ENCODE measurements at regions not wholly inside any gene's neighbourhood (a gene's known extent, or its start where the extent isn't known, plus 50 kb on each side); places are given as distances from the start of the nearest gene placed in this dataset.
A peak's percentile ranks its signal among the peaks of the same experiment; 100 is the strongest.

GRCh38 chr4:14857475-14857874 lies 144.8 kb upstream of the CPEB2 start:
- no peak for DNase-seq

DNA sequence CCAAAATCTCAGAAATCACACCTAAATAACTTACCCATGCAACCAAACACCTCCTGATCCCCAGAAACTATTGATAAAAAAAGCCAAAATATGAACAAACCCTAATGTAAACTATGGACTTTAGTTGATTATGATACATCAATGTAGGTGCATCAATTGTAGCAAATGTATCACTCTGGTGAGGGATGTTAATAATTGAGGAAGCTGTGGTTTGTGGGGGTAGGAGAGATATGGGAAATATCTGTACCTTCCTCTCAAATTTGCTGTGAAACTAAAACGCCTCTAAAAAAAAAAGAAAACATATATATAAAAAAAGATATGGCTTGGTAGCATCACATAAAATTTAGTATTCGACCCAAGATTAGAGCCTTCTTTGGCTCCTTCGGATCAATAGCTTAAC lies 144.3 kb upstream of the CPEB2 start:
- DNase-seq: no peak

GRCh38 chr4:14862891-14863290 lies 139.4 kb upstream of the CPEB2 start:
- peak; percentile 11 for DNase-seq

DNA sequence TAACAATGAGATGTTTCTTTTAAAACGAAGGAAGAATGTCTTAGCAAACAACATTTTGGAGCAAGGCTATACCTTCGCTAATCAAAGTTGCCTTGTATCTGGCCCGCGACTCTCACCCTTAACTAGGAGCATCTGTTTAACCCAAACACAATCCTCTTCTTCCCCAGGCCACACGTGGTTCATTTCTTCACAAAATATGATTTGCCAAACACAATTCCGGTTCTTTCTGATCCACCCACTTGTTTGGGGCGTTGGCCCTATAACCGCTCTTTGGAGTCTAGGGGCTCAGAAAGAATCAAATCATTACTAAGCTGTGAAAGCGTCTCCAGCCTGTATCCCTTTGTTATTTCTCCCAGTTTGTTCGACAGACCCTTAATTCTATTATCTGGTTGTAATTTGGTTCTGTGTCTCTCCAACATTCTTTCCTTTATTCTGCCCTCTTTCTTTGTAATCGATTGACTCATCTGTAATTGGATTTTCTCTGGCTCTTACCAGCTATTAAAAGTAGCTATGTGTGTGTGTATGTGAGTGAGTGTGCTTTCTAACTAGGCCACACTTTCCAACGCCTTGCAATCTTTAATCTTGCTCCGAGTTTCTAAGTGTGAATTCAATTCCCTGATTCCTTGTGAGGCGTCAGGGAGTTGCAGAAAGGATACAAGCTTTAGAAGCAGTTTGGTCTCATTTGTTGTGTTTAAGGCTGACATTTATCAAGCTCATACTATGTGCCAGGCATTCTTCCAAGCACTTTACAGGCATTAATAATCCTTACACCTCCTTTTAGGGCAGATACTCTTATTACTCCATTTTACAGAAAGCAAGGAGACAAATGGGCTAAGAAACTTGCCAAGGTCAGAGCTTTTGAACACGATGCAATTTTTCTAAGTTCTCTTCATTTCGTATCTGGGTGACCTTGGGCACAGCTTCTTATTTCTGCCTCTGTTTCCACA lies 138.6 kb upstream of the CPEB2 start:
- no peak for DNase-seq

GRCh38 chr4:14864365-14865030 lies 137.8 kb upstream of the CPEB2 start:
- DNase-seq: no peak

DNA sequence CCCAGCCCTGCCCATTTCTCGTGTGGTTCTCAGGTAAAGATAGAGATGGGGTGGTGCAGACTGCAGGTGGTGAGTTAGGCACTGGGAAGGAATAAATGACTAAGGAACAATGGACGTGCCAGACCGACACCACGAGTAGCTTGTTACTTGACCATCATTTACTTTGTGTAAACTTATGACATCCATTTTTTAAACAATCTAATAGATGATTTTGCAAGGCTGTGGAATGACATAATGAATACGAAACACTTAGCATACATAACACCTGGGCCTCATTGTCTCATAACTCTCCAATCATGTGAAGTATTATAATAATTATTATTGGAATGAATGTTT lies 137.3 kb upstream of the CPEB2 start:
- no peak for DNase-seq

DNA sequence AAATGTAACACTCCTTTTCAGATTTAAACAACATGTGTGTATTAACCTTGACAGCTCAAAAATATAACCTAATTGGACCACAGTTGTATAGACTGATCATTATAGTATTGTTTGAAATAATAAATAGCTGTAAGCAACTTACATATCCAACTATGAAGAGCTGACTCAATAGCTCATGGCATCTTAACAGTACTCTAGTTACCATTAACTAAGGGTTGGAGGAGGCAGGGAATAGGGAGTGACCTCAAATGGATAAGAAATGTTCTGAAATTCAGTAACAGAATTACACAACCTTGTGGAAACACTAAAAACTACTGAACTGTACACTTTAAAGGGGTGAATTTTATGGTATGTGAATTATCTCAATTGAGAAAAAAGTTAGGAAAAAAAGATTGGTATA lies 136.5 kb upstream of the CPEB2 start:
- no peak for DNase-seq

DNA sequence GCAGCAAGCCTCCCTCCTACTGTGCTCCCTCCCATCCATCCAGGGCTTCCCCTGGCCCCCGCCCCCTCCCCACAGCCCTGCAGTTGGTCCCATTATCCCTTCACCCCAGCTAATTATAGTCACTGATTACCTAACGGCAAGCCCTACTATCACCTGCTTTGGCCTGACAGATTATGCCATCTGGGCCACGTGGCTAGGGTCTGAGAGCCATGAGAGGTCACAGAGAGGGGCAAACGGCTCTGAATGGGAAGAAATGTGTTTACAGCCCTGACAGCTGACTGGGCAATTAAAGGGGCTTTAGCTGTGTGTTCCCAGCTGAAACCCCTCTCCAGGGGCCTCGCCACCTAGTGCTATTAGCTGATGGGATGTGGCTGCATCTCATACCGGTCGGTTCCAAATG lies 134.4 kb upstream of the CPEB2 start:
- DNase-seq: no peak

DNA sequence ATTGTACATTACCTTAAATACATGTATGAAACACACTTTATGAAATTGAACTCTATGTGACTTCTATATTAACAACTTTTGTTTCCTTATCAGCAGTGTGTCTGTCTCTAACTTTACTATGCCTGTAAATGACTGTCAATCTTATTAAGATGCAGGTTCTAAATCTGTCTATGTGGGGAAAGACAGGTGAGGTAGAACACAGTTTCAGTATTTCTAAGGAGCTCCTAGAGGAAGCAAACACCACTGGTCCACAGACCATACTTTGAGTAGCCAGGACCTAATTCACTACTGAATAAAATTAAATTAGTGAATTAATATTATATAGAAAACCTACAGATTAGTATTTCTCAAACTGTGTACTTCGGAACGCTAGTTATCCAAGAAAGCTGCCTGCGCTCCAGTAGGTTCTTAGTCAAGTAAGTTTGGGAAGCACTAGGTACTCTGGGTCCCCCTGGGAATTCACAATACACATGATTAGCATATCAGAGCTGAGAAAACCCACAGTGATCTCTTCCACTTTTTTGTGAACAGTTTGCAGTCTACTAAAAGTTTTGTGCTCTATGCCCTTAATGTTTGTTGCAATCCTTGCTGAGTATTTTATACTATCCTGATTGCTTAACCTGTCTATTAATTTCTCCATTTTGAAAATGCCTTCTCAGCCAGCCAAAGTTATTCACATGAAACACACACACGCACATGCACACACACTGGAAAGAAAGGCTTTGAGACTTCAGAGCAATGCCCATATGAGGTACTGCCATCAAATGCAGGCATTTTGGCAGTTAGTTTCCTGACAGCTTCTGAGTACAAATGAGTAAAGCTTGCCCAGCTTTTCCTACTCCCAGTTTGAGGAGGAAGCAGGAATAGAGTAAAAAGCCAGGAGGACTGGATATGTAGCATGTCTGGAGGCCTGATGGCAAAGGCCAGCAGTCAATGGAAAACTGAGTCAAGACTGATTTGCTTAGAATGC lies 133.6 kb upstream of the CPEB2 start:
- no peak for DNase-seq

GRCh38 chr4:14871676-14872430 lies 130.4 kb upstream of the CPEB2 start:
- no peak for DNase-seq

DNA sequence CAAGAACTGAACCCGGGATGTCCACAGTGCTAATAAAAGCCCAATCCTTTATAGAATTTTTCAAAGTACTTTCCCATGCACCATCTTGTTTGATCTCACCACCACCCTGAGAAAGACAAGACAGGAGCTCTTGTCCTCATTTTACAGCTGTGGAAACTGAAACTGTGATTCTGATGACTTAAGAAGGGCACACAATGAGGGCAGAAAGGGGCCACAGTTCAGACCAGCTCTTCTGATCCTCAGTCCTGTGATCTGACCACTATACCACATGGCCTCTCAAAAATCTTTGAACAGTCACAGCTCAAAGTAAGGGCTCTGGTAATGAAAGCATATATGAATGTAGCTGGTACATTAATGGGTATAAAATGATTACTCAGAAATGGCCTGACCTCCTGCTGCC lies 127.3 kb upstream of the CPEB2 start:
- no peak for DNase-seq

DNA sequence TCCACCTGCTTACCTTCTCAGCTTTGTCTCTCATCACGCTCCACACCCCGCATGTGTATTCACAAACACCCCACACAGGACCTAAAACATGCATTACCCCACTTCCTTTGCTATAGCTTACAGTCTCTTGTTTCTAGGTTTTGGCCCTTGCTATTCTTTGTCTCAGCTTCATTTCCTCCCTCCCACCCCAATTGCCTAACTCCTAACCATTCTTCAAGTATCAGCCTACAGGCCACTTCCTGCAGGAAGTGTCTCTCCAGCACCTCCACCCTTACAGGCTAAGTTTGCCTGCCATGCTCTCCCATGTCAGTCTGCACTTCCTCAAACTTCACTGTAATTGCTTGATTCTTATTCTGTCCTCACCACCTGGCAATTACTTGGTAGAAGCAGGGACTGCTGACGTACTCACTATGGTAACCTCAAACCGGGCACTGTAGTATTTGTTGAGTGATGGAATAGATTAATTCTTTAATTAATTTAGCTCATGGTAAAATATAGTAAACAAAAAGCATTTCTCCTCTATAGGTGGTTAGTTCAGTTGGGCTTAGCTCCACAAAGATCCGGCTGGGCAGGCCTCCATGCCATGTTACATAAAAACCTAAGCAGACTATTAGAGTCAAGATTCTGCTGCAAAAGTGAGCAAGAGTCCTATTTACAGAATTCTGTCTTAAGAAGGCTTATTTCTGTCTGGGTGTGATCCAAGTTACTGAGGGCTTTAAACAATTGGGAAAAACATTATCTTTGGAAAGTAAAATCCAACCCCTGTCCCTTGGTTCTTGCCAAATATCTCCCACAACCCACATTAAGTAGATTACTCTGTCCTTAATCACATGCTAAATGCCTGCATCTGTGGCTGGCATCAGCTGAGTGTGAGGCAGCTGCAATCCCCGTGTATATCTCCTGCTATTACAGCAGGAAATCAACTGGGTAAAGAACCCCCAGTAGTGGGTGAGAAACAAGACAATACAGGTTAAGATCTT lies 124.7 kb upstream of the CPEB2 start:
- no peak for DNase-seq

DNA sequence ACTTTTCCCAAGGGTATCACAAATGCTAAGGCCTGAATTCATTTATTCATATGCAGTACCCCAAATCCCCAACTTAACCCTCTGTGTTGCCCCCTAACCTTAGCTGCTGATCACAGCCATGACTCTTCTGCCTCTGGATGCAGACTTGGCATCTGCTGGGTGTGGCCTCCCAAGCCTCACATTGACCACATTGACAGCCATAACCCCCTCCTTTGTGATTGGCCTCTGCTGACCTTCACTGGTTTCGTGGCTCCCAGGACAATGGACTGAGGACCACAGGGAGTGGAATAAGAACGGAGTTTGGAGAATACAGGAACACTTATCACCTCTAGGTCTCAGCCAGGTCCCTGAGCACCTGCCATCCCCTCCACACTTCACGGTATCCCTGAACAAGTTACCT lies 123.6 kb upstream of the CPEB2 start:
- DNase-seq: no peak

GRCh38 chr4:14879683-14880082 lies 122.6 kb upstream of the CPEB2 start:
- no peak for DNase-seq

GRCh38 chr4:14880805-14881204 lies 121.5 kb upstream of the CPEB2 start:
- no peak for DNase-seq

DNA sequence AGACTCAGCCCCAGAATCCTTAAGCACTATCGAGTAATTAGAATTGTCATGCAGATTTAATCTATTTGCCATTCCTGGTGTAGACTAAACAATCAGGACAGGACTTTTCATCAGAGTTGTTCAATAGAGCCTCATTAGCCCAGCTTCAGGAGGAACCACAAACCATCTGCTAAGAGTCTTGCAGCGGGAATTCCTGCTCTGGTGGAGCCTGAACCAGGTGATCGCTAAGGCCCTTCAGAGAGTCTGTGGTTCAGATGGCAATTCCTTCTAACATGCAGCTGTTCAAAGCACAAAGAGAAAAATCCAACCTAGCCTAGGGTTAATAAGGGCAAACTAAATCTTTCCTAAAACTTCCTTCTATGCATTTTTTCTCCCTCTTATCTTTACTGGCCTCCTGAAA lies 119.1 kb upstream of the CPEB2 start:
- no peak for DNase-seq

DNA sequence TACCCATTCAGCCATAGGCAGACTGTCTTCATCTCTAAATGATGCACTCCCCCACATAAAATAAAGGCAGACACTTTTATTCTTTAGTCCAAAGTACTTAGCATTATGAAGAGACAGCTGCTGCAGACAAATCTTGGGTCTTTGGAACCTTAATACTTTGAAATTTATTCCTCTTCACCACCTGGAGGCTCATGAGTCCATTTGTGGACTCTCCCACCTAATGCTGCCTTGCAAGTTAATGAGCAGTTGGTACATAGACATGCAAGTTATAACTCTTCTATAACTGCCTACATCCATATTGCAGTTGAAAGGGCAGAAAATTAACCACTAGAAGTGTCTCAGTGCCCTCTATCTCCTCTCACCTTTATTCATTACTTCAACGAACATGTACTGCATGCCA lies 118.6 kb upstream of the CPEB2 start:
- no peak for DNase-seq

- DNase-seq: no peak
Observed at GRCh38 chr4:14887842-14888433, 114.3 kb upstream of the CPEB2 start.

GRCh38 chr4:14888790-14889572 lies 113.3 kb upstream of the CPEB2 start:
- DNase-seq: no peak

- DNase-seq: no peak
Observed at GRCh38 chr4:14892563-14892962, 109.7 kb upstream of the CPEB2 start.

Measured in right kidney (tissue), 1 donor.